ENCODE measurements at regions not wholly inside any gene's neighbourhood (a gene's known extent, or its start where the extent isn't known, plus 50 kb on each side); places are given as distances from the start of the nearest gene placed in this dataset.

DNA sequence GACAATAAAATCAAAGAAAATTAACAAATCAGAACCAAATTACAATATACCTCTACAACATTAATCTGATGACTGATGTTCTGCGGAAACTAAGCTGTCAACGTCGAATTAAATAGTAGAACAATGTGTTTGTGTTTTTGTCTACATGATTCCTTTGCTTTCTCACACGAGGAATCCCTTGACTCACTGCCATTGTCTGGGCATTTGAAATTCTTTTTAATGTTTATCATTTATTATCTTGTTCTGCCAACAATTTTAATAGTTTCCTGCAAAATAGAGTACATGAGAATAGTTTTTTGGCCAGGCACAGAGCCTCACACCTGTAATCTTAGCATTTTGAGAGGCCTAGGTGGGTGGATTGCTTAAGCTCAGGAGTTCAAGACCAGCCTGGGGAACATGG is 76.6 kb upstream of the KRAS start:
- Histone ChIP-seq H3K36me3 (ENCODE audit: insufficient read depth, low read length) (no peaks in the 10 kb centered on the region), H3K9ac (ENCODE audit: low read length) (no peak overlapping the region), H3K9me2 (ENCODE audit: insufficient read depth, low read length) (no peaks in the 10 kb centered on the region), H3K9me3 (ENCODE audit: low read length) (no peaks in the 10 kb centered on the region), H3F3A (ENCODE audit: insufficient read depth, low read length, poor library complexity, severe bottlenecking) (no peaks in the 10 kb centered on the region), H2AFZ (ENCODE audit: low read depth, low read length) (no peak overlapping the region), H4K20me1 (ENCODE audit: insufficient read depth) (no peaks in the 10 kb centered on the region), H3K27ac (ENCODE audit: low read length) (no peak overlapping the region), H3K27me3 (ENCODE audit: insufficient read depth, low read depth, low read length) (no peaks in the 10 kb centered on the region), H3K4me3 (ENCODE audit: low read length) (no peak overlapping the region), H3K4me2 (ENCODE audit: low read length) (no peak overlapping the region), H3K79me2 (replicated peaks; ENCODE audit: insufficient read depth, low read length) (no peaks in the 10 kb centered on the region)
- TF ChIP-seq MXI1 (conservative IDR thresholded peaks at IDR 0.05; ENCODE audit: poor library complexity, severe bottlenecking) (no peak), POLR2AphosphoS5 (IDR thresholded peaks at IDR 0.05) (no peak), EP300 (conservative IDR thresholded peaks at IDR 0.05; ENCODE audit: poor library complexity, severe bottlenecking) (no peak), RAD21 (conservative IDR thresholded peaks at IDR 0.05) (no peak), TAF1 (IDR thresholded peaks at IDR 0.05; ENCODE audit: low read depth) (no peak), SMC3 (conservative IDR thresholded peaks at IDR 0.05; ENCODE audit: poor library complexity) (no peak), EZH2 (IDR thresholded peaks at IDR 0.05; ENCODE audit: borderline replicate concordance, insufficient read depth, low read length, poor library complexity, severe bottlenecking) (no peak)
- TF ChIP-seq, protein P1, sequence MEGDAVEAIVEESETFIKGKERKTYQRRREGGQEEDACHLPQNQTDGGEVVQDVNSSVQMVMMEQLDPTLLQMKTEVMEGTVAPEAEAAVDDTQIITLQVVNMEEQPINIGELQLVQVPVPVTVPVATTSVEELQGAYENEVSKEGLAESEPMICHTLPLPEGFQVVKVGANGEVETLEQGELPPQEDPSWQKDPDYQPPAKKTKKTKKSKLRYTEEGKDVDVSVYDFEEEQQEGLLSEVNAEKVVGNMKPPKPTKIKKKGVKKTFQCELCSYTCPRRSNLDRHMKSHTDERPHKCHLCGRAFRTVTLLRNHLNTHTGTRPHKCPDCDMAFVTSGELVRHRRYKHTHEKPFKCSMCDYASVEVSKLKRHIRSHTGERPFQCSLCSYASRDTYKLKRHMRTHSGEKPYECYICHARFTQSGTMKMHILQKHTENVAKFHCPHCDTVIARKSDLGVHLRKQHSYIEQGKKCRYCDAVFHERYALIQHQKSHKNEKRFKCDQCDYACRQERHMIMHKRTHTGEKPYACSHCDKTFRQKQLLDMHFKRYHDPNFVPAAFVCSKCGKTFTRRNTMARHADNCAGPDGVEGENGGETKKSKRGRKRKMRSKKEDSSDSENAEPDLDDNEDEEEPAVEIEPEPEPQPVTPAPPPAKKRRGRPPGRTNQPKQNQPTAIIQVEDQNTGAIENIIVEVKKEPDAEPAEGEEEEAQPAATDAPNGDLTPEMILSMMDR (IDR thresholded peaks at IDR 0.05; ENCODE audit: poor library complexity, severe bottlenecking): no peak
- TF ChIP-seq, protein P2, sequence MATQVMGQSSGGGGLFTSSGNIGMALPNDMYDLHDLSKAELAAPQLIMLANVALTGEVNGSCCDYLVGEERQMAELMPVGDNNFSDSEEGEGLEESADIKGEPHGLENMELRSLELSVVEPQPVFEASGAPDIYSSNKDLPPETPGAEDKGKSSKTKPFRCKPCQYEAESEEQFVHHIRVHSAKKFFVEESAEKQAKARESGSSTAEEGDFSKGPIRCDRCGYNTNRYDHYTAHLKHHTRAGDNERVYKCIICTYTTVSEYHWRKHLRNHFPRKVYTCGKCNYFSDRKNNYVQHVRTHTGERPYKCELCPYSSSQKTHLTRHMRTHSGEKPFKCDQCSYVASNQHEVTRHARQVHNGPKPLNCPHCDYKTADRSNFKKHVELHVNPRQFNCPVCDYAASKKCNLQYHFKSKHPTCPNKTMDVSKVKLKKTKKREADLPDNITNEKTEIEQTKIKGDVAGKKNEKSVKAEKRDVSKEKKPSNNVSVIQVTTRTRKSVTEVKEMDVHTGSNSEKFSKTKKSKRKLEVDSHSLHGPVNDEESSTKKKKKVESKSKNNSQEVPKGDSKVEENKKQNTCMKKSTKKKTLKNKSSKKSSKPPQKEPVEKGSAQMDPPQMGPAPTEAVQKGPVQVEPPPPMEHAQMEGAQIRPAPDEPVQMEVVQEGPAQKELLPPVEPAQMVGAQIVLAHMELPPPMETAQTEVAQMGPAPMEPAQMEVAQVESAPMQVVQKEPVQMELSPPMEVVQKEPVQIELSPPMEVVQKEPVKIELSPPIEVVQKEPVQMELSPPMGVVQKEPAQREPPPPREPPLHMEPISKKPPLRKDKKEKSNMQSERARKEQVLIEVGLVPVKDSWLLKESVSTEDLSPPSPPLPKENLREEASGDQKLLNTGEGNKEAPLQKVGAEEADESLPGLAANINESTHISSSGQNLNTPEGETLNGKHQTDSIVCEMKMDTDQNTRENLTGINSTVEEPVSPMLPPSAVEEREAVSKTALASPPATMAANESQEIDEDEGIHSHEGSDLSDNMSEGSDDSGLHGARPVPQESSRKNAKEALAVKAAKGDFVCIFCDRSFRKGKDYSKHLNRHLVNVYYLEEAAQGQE (IDR thresholded peaks at IDR 0.05; ENCODE audit: borderline replicate concordance): no peak

DNA sequence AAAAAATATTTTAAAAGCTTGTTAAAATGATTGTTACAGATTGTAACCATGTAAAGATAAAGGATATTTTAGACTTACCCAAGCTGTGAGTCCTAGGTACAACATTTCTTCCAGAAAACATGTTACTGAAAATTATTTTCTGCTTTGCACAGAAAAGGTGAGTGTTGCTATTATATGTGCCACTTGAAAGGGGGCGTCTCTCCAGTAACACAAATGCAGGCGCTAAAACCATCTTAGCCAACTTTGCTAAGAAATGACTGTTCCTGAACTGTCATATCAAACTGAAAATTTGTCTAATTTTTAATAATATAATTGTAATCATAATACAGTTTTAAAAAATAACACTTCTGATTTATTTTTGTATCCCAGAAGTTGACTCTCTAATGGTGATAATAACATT is 75.6 kb upstream of the KRAS start:
- H3K79me2 ChIP-seq (replicated peaks; ENCODE audit: insufficient read depth, low read length): no peaks in the 10 kb centered on the region

More for the DNA sequence above, 75.6 kb upstream of the KRAS start:
- TF ChIP-seq, protein P2 (IDR thresholded peaks at IDR 0.05; ENCODE audit: borderline replicate concordance): no peak
- TF ChIP-seq TAF1 (IDR thresholded peaks at IDR 0.05; ENCODE audit: low read depth): no peak
- TF ChIP-seq RAD21 (conservative IDR thresholded peaks at IDR 0.05): no peak
- no peak for TF ChIP-seq EZH2 (IDR thresholded peaks at IDR 0.05; ENCODE audit: borderline replicate concordance, insufficient read depth, low read length, poor library complexity, severe bottlenecking)
- TF ChIP-seq POLR2AphosphoS5 (IDR thresholded peaks at IDR 0.05): no peak
- no peak for TF ChIP-seq EP300 (conservative IDR thresholded peaks at IDR 0.05; ENCODE audit: poor library complexity, severe bottlenecking)
- TF ChIP-seq, protein P1 (IDR thresholded peaks at IDR 0.05; ENCODE audit: poor library complexity, severe bottlenecking): no peak
- no peak for TF ChIP-seq MXI1 (conservative IDR thresholded peaks at IDR 0.05; ENCODE audit: poor library complexity, severe bottlenecking)
- TF ChIP-seq SMC3 (conservative IDR thresholded peaks at IDR 0.05; ENCODE audit: poor library complexity): no peak
- H3K4me3 ChIP-seq (ENCODE audit: low read length): no peak overlapping the region
- no peak overlapping the region for H3K27ac ChIP-seq (ENCODE audit: low read length)
- no peaks in the 10 kb centered on the region for H3K36me3 ChIP-seq (ENCODE audit: insufficient read depth, low read length)
- H3K9me3 ChIP-seq (ENCODE audit: low read length): no peaks in the 10 kb centered on the region
- no peaks in the 10 kb centered on the region for H3F3A ChIP-seq (ENCODE audit: insufficient read depth, low read length, poor library complexity, severe bottlenecking)
- no peak overlapping the region for H3K4me2 ChIP-seq (ENCODE audit: low read length)
- no peaks in the 10 kb centered on the region for H4K20me1 ChIP-seq (ENCODE audit: insufficient read depth)
- no peak overlapping the region for H2AFZ ChIP-seq (ENCODE audit: low read depth, low read length)
- no peak overlapping the region for H3K9ac ChIP-seq (ENCODE audit: low read length)
- H3K9me2 ChIP-seq (ENCODE audit: insufficient read depth, low read length): no peaks in the 10 kb centered on the region
- no peaks in the 10 kb centered on the region for H3K27me3 ChIP-seq (ENCODE audit: insufficient read depth, low read depth, low read length)

All from neural cell (in vitro differentiated cells).